Neural progenitor cell (in vitro differentiated cells): ENCODE measurements at regions not wholly inside any gene's neighbourhood (a gene's known extent, or its start where the extent isn't known, plus 50 kb on each side); places are given as distances from the start of the nearest gene placed in this dataset.

Experiments
- DNase-seq: peaks from one replicate; pipeline ENCODE4 v3.0.0-alpha.2; 2016; ENCODE audit warnings: low spot score
- H2AFZ ChIP-seq: fragments of 200-600 bp; sonication (generic); replicated peaks from 2 replicates; pipeline ENCODE4 v1.6.1; 2016; ENCODE audit warnings: antibody characterized with exemption
- H3F3A ChIP-seq: fragments of 200-600 bp; sonication (generic); 2 replicates; pipeline ENCODE4 v1.6.1; 2016; ENCODE audit warnings: antibody characterized with exemption, low read depth
- H3K27ac ChIP-seq: fragments of 200-600 bp; sonication (generic); 2 replicates; pipeline ENCODE4 v1.5.1; 2016; ENCODE audit warnings: mild to moderate bottlenecking
- H3K27me3 ChIP-seq: fragments of 200-600 bp; sonication (generic); 2 replicates; pipeline ENCODE4 v1.6.1; 2016; ENCODE audit warnings: mild to moderate bottlenecking, moderate library complexity
- H3K36me3 ChIP-seq: fragments of 200-600 bp; sonication (generic); 2 replicates; pipeline ENCODE4 v1.5.1; 2016
- H3K4me1 ChIP-seq: fragments of 200-600 bp; sonication (generic); 2 replicates; pipeline ENCODE4 v1.6.1; 2016; ENCODE audit warnings: mixed run types
- H3K4me2 ChIP-seq: fragments of 200-600 bp; sonication (generic); 2 replicates; pipeline ENCODE4 v1.6.1; 2016
- H3K4me3 ChIP-seq: fragments of 200-600 bp; sonication (generic); 2 replicates; pipeline ENCODE4 v1.5.1; 2016
- H3K79me2 ChIP-seq: fragments of 200-600 bp; sonication (generic); 2 replicates; pipeline ENCODE4 v1.6.1; 2016; ENCODE audit warnings: low read depth
- H3K9ac ChIP-seq: fragments of 200-600 bp; sonication (generic); 2 replicates; pipeline ENCODE4 v1.6.1; 2016
- H3K9me3 ChIP-seq: fragments of 200-600 bp; sonication (generic); 2 replicates; pipeline ENCODE4 v1.5.1; 2016; ENCODE audit warnings: low read depth
- H4K20me1 ChIP-seq: fragments of 200-600 bp; sonication (generic); 2 replicates; pipeline ENCODE4 v1.6.1; 2016; ENCODE audit warnings: low read depth
- H3K27ac Mint-ChIP-seq: 3 replicates; pipeline ENCODE4 v1.8.0; 2021; ENCODE audit warnings: mixed read lengths
- H3K27me3 Mint-ChIP-seq: 2 replicates; pipeline ENCODE4 v1.8.0; 2022; ENCODE audit warnings: low read depth, mild to moderate bottlenecking, inconsistent platforms, moderate library complexity, mixed read lengths; ENCODE audit not compliant: insufficient read depth
- H3K36me3 Mint-ChIP-seq: 3 replicates; pipeline ENCODE4 v1.8.0; 2021; ENCODE audit warnings: mixed read lengths
- H3K4me1 Mint-ChIP-seq: 3 replicates; pipeline ENCODE4 v1.8.0; 2021; ENCODE audit warnings: mixed read lengths
- H3K4me3 Mint-ChIP-seq: 3 replicates; pipeline ENCODE4 v1.8.0; 2021; ENCODE audit warnings: mild to moderate bottlenecking, moderate library complexity, mixed read lengths
- H3K9me3 Mint-ChIP-seq: 3 replicates; pipeline ENCODE4 v1.8.0; 2020; ENCODE audit warnings: mixed read lengths
- EZH2 ChIP-seq: fragments of 200-600 bp; sonication (generic); IDR thresholded peaks from 2 replicates; pipeline ENCODE4 v1.6.1; 2017; ENCODE audit warnings: antibody characterized with exemption, mild to moderate bottlenecking, moderate library complexity
- EZH2phosphoT487 ChIP-seq: fragments of 200-600 bp; sonication (generic); IDR thresholded peaks from 2 replicates; pipeline ENCODE4 v1.6.1; 2017; ENCODE audit warnings: antibody characterized with exemption
- TF ChIP-seq, protein P1 (sequence below): fragments of 200-600 bp; sonication (generic); IDR thresholded peaks from 2 replicates; pipeline ENCODE4 v1.5.1; 2017; ENCODE audit warnings: antibody characterized with exemption, mild to moderate bottlenecking

DNA sequence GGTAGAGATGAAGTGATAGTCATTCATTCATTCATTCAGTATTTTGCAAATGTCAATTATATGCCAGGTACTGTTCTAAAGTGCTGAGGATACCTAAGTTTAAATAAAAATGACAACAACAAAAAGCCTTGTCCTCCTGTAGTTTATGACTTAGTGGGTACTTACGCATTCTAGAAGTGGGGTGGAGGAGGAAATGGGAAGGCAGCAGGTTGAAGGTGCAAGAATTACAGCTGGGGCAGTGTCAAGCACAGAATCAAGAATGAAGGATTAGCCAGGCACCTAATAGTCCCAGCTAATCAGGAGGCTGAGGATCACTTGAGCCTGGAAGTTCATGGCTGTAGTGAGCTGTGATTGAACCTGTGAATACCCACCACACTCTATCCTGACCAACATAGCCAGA, 90.7 kb upstream of the STARD13 start:
- H3K4me3 ChIP-seq: no peak overlapping the region
- Mint-ChIP-seq H3K4me1 (no peaks in the 10 kb centered on the region), H3K9me3 (no peaks in the 10 kb centered on the region), H3K36me3 (no peaks in the 10 kb centered on the region), H3K4me3 (no peak overlapping the region), H3K27me3 (peaks cover 2% of the 10 kb centered on the region), H3K27ac (no peak overlapping the region)
- no peaks in the 10 kb centered on the region for H3F3A ChIP-seq
- H2AFZ ChIP-seq: no peak overlapping the region
- no peak for DNase-seq
- H3K9ac ChIP-seq: no peak overlapping the region
- no peak for TF ChIP-seq EZH2phosphoT487
- TF ChIP-seq, protein P1, sequence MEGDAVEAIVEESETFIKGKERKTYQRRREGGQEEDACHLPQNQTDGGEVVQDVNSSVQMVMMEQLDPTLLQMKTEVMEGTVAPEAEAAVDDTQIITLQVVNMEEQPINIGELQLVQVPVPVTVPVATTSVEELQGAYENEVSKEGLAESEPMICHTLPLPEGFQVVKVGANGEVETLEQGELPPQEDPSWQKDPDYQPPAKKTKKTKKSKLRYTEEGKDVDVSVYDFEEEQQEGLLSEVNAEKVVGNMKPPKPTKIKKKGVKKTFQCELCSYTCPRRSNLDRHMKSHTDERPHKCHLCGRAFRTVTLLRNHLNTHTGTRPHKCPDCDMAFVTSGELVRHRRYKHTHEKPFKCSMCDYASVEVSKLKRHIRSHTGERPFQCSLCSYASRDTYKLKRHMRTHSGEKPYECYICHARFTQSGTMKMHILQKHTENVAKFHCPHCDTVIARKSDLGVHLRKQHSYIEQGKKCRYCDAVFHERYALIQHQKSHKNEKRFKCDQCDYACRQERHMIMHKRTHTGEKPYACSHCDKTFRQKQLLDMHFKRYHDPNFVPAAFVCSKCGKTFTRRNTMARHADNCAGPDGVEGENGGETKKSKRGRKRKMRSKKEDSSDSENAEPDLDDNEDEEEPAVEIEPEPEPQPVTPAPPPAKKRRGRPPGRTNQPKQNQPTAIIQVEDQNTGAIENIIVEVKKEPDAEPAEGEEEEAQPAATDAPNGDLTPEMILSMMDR: no peak
- TF ChIP-seq EZH2: no peak
- no peaks in the 10 kb centered on the region for H3K27me3 ChIP-seq
- H3K27ac ChIP-seq: no peak overlapping the region
- H4K20me1 ChIP-seq: no peaks in the 10 kb centered on the region
- no peaks in the 10 kb centered on the region for H3K79me2 ChIP-seq
- no peaks in the 10 kb centered on the region for H3K4me1 ChIP-seq
- H3K36me3 ChIP-seq: no peaks in the 10 kb centered on the region
- no peak overlapping the region for H3K4me2 ChIP-seq
- no peaks in the 10 kb centered on the region for H3K9me3 ChIP-seq

DNA sequence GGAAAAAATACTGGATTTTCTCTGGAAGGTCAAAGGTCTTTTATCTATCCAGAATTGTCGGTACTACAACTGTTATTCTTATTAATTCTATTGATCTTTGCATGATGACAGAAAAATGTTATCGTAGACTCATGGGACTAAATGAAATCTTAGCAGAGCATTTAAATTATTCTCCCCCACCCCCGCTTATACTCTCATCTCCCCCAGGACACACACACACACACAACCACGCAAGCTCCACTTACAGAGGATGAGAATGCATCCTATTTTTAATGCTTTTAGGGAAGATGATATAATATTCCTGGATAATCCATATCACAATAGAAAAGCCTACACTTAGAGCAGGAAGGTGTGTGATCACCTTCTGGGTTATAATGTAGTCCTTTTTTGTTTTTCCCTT, 91.9 kb upstream of the STARD13 start:
- Histone ChIP-seq H3K9ac (no peak overlapping the region), H4K20me1 (no peaks in the 10 kb centered on the region), H3K4me3 (no peak overlapping the region), H3K36me3 (no peaks in the 10 kb centered on the region), H3K4me1 (no peaks in the 10 kb centered on the region), H3K79me2 (no peaks in the 10 kb centered on the region), H3K27ac (no peak overlapping the region), H3K27me3 (no peaks in the 10 kb centered on the region), H3K4me2 (no peak overlapping the region), H2AFZ (no peak overlapping the region), H3K9me3 (no peaks in the 10 kb centered on the region), H3F3A (no peaks in the 10 kb centered on the region)
- no peaks in the 10 kb centered on the region for H3K4me1 Mint-ChIP-seq
- no peak overlapping the region for H3K4me3 Mint-ChIP-seq
- no peak overlapping the region for H3K27ac Mint-ChIP-seq
- no peaks in the 10 kb centered on the region for H3K9me3 Mint-ChIP-seq
- peaks cover 2% of the 10 kb centered on the region for H3K27me3 Mint-ChIP-seq
- no peak for DNase-seq
- TF ChIP-seq, protein P1: no peak
- TF ChIP-seq EZH2phosphoT487 (no peak), EZH2 (no peak)
- H3K36me3 Mint-ChIP-seq: no peaks in the 10 kb centered on the region

DNA sequence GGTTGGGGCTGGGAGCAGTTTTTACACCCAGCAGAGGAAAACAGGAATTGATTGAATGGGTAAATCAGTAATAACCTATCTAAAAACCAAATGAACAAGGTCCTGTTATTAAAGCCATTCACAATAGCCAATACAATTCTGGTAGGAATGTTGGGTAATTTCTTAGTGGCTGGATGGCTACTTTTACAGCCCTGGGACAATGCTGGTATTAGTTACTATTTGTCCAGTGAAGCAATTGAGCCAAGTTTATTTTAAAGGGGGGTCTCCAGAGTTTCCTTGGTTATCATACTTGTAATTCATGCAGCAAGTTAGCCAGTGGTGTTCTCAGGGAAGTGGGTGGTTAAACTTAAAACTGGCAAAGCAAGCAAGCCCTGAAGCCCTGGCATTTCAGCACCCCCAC, 92.3 kb upstream of the STARD13 start:
- Histone ChIP-seq H4K20me1 (no peaks in the 10 kb centered on the region), H3K4me2 (no peak overlapping the region), H3K36me3 (no peaks in the 10 kb centered on the region), H3K27me3 (no peaks in the 10 kb centered on the region), H3K9ac (no peak overlapping the region), H3K27ac (no peak overlapping the region), H3K4me3 (no peak overlapping the region), H3K4me1 (no peaks in the 10 kb centered on the region), H3K79me2 (no peaks in the 10 kb centered on the region), H2AFZ (no peak overlapping the region), H3K9me3 (no peaks in the 10 kb centered on the region), H3F3A (no peaks in the 10 kb centered on the region)
- Mint-ChIP-seq H3K4me1 (no peaks in the 10 kb centered on the region), H3K9me3 (no peaks in the 10 kb centered on the region), H3K27ac (no peak overlapping the region), H3K36me3 (no peaks in the 10 kb centered on the region), H3K4me3 (no peak overlapping the region), H3K27me3 (peaks cover 2% of the 10 kb centered on the region)
- DNase-seq: no peak
- no peak for TF ChIP-seq EZH2phosphoT487
- TF ChIP-seq, protein P1: no peak
- no peak for TF ChIP-seq EZH2

DNA sequence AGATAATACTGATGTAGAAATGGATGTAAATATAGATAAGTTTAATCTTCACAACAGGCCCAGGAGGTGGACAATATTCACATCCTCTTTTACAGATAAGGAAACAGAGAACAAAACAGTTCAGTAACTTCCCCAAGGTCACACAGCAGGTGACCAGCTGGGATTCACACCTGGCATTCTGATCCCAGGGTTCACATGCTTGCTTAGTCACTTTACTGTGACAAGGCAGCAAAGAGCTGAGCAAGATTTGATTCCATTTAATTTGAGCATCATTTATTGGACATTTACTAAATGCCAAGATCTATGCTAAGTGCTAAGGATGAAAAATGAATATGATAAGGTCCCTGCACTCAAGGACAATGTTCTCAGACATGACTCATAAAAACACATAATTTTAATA, 94.1 kb upstream of the STARD13 start:
- no peak overlapping the region for H3K27ac Mint-ChIP-seq
- Histone ChIP-seq H3K27ac (no peak overlapping the region), H4K20me1 (no peaks in the 10 kb centered on the region), H3K4me2 (no peak overlapping the region), H3K79me2 (no peaks in the 10 kb centered on the region), H3K27me3 (no peaks in the 10 kb centered on the region), H3K4me1 (peaks cover 9% of the 10 kb centered on the region), H3K9ac (no peak overlapping the region), H3K4me3 (no peak overlapping the region), H3K9me3 (no peaks in the 10 kb centered on the region), H3F3A (no peaks in the 10 kb centered on the region), H3K36me3 (no peaks in the 10 kb centered on the region), H2AFZ (no peak overlapping the region)
- no peaks in the 10 kb centered on the region for H3K9me3 Mint-ChIP-seq
- no peaks in the 10 kb centered on the region for H3K36me3 Mint-ChIP-seq
- TF ChIP-seq EZH2phosphoT487: no peak
- TF ChIP-seq, protein P1: no peak
- TF ChIP-seq EZH2: no peak
- peaks cover 10% of the 10 kb centered on the region for H3K4me1 Mint-ChIP-seq
- H3K4me3 Mint-ChIP-seq: no peak overlapping the region
- peaks cover 2% of the 10 kb centered on the region for H3K27me3 Mint-ChIP-seq
- no peak for DNase-seq
